NCI-H2196 (cell line): ENCODE measurements at regions not wholly inside any gene's neighbourhood (a gene's known extent, or its start where the extent isn't known, plus 50 kb on each side); places are given as distances from the start of the nearest gene placed in this dataset.
"Not testable (repeated sequence)": the region's sequence is repeated elsewhere in the genome, so short reads cannot be mapped to it uniquely, and the experiment has no call there.

Source experiments
- DNase-seq: peaks from one replicate; lab custom pipeline; 2025; ENCODE audit not compliant: unreplicated experiment; lab: John Stamatoyannopoulos, UW

GRCh38 chr2:129193961-129194360 is 785.5 kb upstream of the RAB6C start:
- DNase-seq, result no peak

GRCh38 chr2:129199501-129199900 is 780.0 kb upstream of the RAB6C start:
- no peak for DNase-seq

- DNase-seq, result no peak
These were observed 777.8 kb upstream of the RAB6C start for GRCh38 chr2:129201696-129202095.

GRCh38 chr2:129203331-129203730 is 776.1 kb upstream of the RAB6C start:
- no peak for DNase-seq

GRCh38 chr2:129204581-129204980 is 774.9 kb upstream of the RAB6C start:
- DNase-seq, result not testable (repeated sequence)

- no peak for DNase-seq
These were observed 774.3 kb upstream of the RAB6C start for GRCh38 chr2:129205176-129205575.

GRCh38 chr2:129205766-129206165 is 773.7 kb upstream of the RAB6C start:
- no peak for DNase-seq

GRCh38 chr2:129212299-129212958 is 767.0 kb upstream of the RAB6C start:
- DNase-seq, result no peak

GRCh38 chr2:129224022-129224421 is 755.4 kb upstream of the RAB6C start:
- no peak for DNase-seq

- DNase-seq, result no peak
These were observed 755.0 kb upstream of the RAB6C start for GRCh38 chr2:129224486-129224885.

GRCh38 chr2:129229196-129229595 is 750.3 kb upstream of the RAB6C start:
- no peak for DNase-seq

GRCh38 chr2:129229830-129230441 is 749.5 kb upstream of the RAB6C start:
- no peak for DNase-seq

- DNase-seq, result no peak
These were observed 747.5 kb upstream of the RAB6C start for GRCh38 chr2:129231924-129232323.

- no peak for DNase-seq
These were observed 746.3 kb upstream of the RAB6C start for GRCh38 chr2:129233166-129233565.

- DNase-seq, result no peak
These were observed 745.6 kb upstream of the RAB6C start for GRCh38 chr2:129233751-129234406.

- DNase-seq, result no peak
These were observed 742.9 kb upstream of the RAB6C start for GRCh38 chr2:129236601-129237000.

- no peak for DNase-seq
These were observed 741.3 kb upstream of the RAB6C start for GRCh38 chr2:129237966-129238725.

- no peak for DNase-seq
These were observed 740.3 kb upstream of the RAB6C start for GRCh38 chr2:129239141-129239540.

- no peak for DNase-seq
These were observed 739.4 kb upstream of the RAB6C start for GRCh38 chr2:129240061-129240460.

- no peak for DNase-seq
These were observed 737.2 kb upstream of the RAB6C start for GRCh38 chr2:129242269-129242668.

GRCh38 chr2:129247751-129248150 is 731.7 kb upstream of the RAB6C start:
- no peak for DNase-seq

GRCh38 chr2:129248198-129248597 is 731.3 kb upstream of the RAB6C start:
- no peak for DNase-seq
